ENCODE measurements at regions not wholly inside any gene's neighbourhood (a gene's known extent, or its start where the extent isn't known, plus 50 kb on each side); places are given as distances from the start of the nearest gene placed in this dataset.
"Not testable (repeated sequence)": the region's sequence is repeated elsewhere in the genome, so short reads cannot be mapped to it uniquely, and the experiment has no call there.

DNA sequence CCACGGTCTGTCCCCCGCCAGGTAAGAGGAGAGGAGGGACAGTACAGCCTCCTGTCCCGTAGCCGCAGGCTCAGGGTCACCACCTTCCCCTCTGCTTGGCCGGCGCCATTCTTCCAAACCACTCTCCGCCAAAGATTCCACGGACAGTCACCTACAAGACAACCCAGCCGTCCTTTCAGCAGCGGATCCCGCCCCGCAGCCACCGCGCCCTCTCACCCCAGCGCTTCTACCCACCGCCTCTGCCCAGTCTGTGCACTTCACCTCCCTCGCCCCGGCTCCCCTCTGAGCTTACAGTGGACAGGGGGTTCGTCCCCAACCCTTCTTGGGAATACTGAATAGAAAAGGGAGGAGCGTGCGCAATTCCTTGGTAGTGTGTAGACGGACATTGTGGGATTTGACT lies 319.6 kb downstream of the FAM72C start:
- Histone ChIP-seq H4K20me1 (ENCODE audit: insufficient read depth) (no peaks in the 10 kb centered on the region), H3K79me2 (ENCODE audit: insufficient read depth, low read depth) (no peaks in the 10 kb centered on the region), H3K36me3 (ENCODE audit: insufficient read depth) (no peaks in the 10 kb centered on the region), H3K4me1 (ENCODE audit: low read depth, poor library complexity, severe bottlenecking) (no peaks in the 10 kb centered on the region), H3K27me3 (ENCODE audit: insufficient read depth, low read depth) (no peaks in the 10 kb centered on the region; the same call in 1 of the 2 replicates), H2AFZ (ENCODE audit: low read depth) (no peak overlapping the region), H3K4me2 (no peak overlapping the region), H3K9ac (no peak overlapping the region), H3K27ac (no peak overlapping the region), H3K4me3 (IDR thresholded peaks at IDR 0.05; ENCODE audit: insufficient read depth, low read depth, low read length) (no peak overlapping the region)
- TF ChIP-seq, protein P1, sequence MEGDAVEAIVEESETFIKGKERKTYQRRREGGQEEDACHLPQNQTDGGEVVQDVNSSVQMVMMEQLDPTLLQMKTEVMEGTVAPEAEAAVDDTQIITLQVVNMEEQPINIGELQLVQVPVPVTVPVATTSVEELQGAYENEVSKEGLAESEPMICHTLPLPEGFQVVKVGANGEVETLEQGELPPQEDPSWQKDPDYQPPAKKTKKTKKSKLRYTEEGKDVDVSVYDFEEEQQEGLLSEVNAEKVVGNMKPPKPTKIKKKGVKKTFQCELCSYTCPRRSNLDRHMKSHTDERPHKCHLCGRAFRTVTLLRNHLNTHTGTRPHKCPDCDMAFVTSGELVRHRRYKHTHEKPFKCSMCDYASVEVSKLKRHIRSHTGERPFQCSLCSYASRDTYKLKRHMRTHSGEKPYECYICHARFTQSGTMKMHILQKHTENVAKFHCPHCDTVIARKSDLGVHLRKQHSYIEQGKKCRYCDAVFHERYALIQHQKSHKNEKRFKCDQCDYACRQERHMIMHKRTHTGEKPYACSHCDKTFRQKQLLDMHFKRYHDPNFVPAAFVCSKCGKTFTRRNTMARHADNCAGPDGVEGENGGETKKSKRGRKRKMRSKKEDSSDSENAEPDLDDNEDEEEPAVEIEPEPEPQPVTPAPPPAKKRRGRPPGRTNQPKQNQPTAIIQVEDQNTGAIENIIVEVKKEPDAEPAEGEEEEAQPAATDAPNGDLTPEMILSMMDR (conservative IDR thresholded peaks at IDR 0.05; ENCODE audit: low read depth, low read length) = no peak

GRCh38 chr1:143651350-143651992 lies 320.3 kb downstream of the FAM72C start:
- H3K4me2 ChIP-seq = no peak overlapping the region
- no peak overlapping the region for H3K4me3 ChIP-seq (IDR thresholded peaks at IDR 0.05; ENCODE audit: insufficient read depth, low read depth, low read length)
- H2AFZ ChIP-seq (ENCODE audit: low read depth) = no peak overlapping the region
- H3K36me3 ChIP-seq (ENCODE audit: insufficient read depth) = no peaks in the 10 kb centered on the region
- H3K4me1 ChIP-seq (ENCODE audit: low read depth, poor library complexity, severe bottlenecking) = no peaks in the 10 kb centered on the region
- no peaks in the 10 kb centered on the region; the same call in 1 of the 2 replicates for H3K27me3 ChIP-seq (ENCODE audit: insufficient read depth, low read depth)
- no peak overlapping the region for H3K27ac ChIP-seq
- H3K9ac ChIP-seq = no peak overlapping the region
- no peaks in the 10 kb centered on the region for H3K79me2 ChIP-seq (ENCODE audit: insufficient read depth, low read depth)
- H4K20me1 ChIP-seq (ENCODE audit: insufficient read depth) = no peaks in the 10 kb centered on the region
- TF ChIP-seq, protein P1 (conservative IDR thresholded peaks at IDR 0.05; ENCODE audit: low read depth, low read length) = no peak

GRCh38 chr1:143644035-143644434 lies 327.8 kb downstream of the FAM72C start:
- not testable (repeated sequence) for H2AFZ ChIP-seq (ENCODE audit: low read depth)

GRCh38 chr1:143643148-143643885 lies 328.5 kb downstream of the FAM72C start:
- Histone ChIP-seq H3K36me3 (ENCODE audit: insufficient read depth) (no peaks in the 10 kb centered on the region), H4K20me1 (ENCODE audit: insufficient read depth) (no peaks in the 10 kb centered on the region), H3K27me3 (ENCODE audit: insufficient read depth, low read depth) (no peaks in the 10 kb centered on the region), H3K79me2 (ENCODE audit: insufficient read depth, low read depth) (no peaks in the 10 kb centered on the region), H3K27ac (no peak overlapping the region), H3K4me2 (no peak overlapping the region), H3K4me3 (IDR thresholded peaks at IDR 0.05; ENCODE audit: insufficient read depth, low read depth, low read length) (no peak overlapping the region), H3K9ac (no peak overlapping the region), H2AFZ (ENCODE audit: low read depth) (no peak overlapping the region), H3K4me1 (ENCODE audit: low read depth, poor library complexity, severe bottlenecking) (no peaks in the 10 kb centered on the region)
- TF ChIP-seq, protein P1 (conservative IDR thresholded peaks at IDR 0.05; ENCODE audit: low read depth, low read length) = no peak

More at GRCh38 chr1:143644035-143644434, 327.8 kb downstream of the FAM72C start:
- not testable (repeated sequence) for H3K4me2 ChIP-seq; H3K27me3 ChIP-seq (ENCODE audit: insufficient read depth, low read depth); H3K79me2 ChIP-seq (ENCODE audit: insufficient read depth, low read depth); H4K20me1 ChIP-seq (ENCODE audit: insufficient read depth); H3K27ac ChIP-seq; H3K9ac ChIP-seq; H3K4me3 ChIP-seq (IDR thresholded peaks at IDR 0.05; ENCODE audit: insufficient read depth, low read depth, low read length); H3K4me1 ChIP-seq (ENCODE audit: low read depth, poor library complexity, severe bottlenecking); H3K36me3 ChIP-seq (ENCODE audit: insufficient read depth)

DNA sequence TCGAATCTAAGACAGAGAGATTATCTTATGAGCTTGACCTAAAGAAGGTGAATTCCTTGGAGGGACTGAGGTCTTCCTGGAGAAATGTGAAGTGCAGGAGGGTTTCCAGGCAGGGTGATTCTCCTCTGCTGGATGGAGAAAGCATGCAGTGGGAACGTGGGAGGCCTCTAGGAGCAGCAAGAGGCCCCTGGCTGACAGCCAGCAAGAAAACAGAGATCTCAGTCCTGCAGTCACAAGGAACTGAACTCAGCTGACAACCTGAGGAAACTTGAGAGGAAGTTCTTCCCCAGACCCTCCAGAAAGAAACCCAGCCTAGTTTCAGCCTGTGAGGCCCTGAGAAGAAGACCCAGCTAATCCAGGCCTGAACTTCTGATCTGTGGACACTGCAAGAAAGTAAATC lies 345.9 kb downstream of the FAM72C start:
- H3K27me3 ChIP-seq (ENCODE audit: insufficient read depth, low read depth) = no peaks in the 10 kb centered on the region
- no peak overlapping the region for H3K27ac ChIP-seq
- H3K36me3 ChIP-seq (ENCODE audit: insufficient read depth) = no peaks in the 10 kb centered on the region
- TF ChIP-seq, protein P1 (conservative IDR thresholded peaks at IDR 0.05; ENCODE audit: low read depth, low read length) = no peak
- H4K20me1 ChIP-seq (ENCODE audit: insufficient read depth) = no peaks in the 10 kb centered on the region
- no peak overlapping the region for H2AFZ ChIP-seq (ENCODE audit: low read depth)
- no peaks in the 10 kb centered on the region for H3K4me1 ChIP-seq (ENCODE audit: low read depth, poor library complexity, severe bottlenecking)
- H3K4me3 ChIP-seq (IDR thresholded peaks at IDR 0.05; ENCODE audit: insufficient read depth, low read depth, low read length) = no peak overlapping the region
- no peak overlapping the region for H3K9ac ChIP-seq
- H3K79me2 ChIP-seq (ENCODE audit: insufficient read depth, low read depth) = no peaks in the 10 kb centered on the region
- no peak overlapping the region for H3K4me2 ChIP-seq
